Kidney epithelial cell (primary cell): ENCODE measurements at regions not wholly inside any gene's neighbourhood (a gene's known extent, or its start where the extent isn't known, plus 50 kb on each side); places are given as distances from the start of the nearest gene placed in this dataset.

Source experiments
- DNase-seq: peaks from one replicate; pipeline ENCODE4 v3.0.0-alpha.2; 2010; ENCODE audit warnings: low read depth
- H3K27me3 ChIP-seq: 2 replicates; pipeline ENCODE4 v1.6.0; 2011; ENCODE audit warnings: low read length; ENCODE audit not compliant: control insufficient read depth, insufficient read depth
- H3K36me3 ChIP-seq: 2 replicates; pipeline ENCODE4 v1.5.1; 2011; ENCODE audit warnings: low read length; ENCODE audit not compliant: control insufficient read depth, insufficient read depth
- H3K4me3 ChIP-seq: 2 replicates; pipeline ENCODE4 v1.5.1; 2011; ENCODE audit warnings: low read depth, mild to moderate bottlenecking, control low read depth, low read length
- TF ChIP-seq, protein P1 (sequence below): IDR thresholded peaks from 2 replicates; pipeline ENCODE4 v1.5.1; 2011; ENCODE audit warnings: mild to moderate bottlenecking, moderate library complexity, low read length, control low read depth, inconsistent platforms; ENCODE audit not compliant: insufficient read depth, poor library complexity, severe bottlenecking

DNA sequence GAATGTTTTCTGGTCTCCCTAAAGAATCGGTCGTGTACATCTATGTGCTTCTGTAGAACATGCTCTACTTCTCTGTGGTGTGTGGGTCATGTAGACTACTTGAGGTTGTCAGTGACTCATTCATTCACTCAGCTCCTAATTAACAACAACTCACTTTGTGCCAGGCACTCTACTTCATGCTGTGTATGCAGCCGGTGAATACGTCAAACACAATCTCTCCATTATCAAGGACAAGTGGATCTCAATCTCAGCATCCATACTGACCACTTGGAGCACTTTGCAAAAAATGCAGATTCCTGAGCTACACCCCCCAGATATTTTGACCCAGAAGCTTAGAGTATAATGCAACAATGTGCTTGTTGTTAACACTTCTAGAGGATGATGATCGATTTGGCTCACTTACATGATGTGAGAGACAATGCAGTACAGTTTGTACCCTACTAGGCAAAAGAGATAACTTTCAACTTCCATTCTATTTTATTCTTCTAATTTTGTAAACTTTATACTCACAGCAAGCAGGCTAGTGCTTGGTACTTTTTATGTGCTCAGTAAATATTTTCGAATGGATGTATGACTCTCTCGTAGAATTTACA lies 508.6 kb upstream of the ADAMTS5 start:
- no peak for DNase-seq
- TF ChIP-seq, protein P1, sequence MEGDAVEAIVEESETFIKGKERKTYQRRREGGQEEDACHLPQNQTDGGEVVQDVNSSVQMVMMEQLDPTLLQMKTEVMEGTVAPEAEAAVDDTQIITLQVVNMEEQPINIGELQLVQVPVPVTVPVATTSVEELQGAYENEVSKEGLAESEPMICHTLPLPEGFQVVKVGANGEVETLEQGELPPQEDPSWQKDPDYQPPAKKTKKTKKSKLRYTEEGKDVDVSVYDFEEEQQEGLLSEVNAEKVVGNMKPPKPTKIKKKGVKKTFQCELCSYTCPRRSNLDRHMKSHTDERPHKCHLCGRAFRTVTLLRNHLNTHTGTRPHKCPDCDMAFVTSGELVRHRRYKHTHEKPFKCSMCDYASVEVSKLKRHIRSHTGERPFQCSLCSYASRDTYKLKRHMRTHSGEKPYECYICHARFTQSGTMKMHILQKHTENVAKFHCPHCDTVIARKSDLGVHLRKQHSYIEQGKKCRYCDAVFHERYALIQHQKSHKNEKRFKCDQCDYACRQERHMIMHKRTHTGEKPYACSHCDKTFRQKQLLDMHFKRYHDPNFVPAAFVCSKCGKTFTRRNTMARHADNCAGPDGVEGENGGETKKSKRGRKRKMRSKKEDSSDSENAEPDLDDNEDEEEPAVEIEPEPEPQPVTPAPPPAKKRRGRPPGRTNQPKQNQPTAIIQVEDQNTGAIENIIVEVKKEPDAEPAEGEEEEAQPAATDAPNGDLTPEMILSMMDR, result no peak
- Histone ChIP-seq H3K4me3 (no peak overlapping the region), H3K27me3 (no peaks in the 10 kb centered on the region), H3K36me3 (no peaks in the 10 kb centered on the region)

DNA sequence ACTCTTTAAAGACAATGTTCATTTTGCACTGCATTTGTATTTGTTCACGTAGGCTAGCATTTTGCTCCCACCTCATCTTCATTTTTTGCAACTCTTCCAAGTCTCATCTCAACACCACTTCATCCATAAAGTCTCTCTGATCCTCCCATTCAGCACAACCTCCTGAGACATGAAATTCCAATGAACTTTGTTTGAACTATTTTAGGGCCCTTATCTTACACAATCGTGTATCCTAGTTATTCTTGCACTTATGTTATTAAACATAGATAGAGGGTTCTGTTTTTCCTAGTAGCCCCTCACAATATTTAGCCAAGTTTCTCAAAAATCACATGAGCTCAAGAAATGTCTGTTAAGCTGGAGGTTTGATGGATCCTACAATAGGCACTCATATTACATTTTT lies 500.5 kb upstream of the ADAMTS5 start:
- H3K27me3 ChIP-seq, result no peaks in the 10 kb centered on the region
- H3K4me3 ChIP-seq, result no peak overlapping the region
- TF ChIP-seq, protein P1, result no peak
- no peak for DNase-seq
- no peaks in the 10 kb centered on the region for H3K36me3 ChIP-seq

DNA sequence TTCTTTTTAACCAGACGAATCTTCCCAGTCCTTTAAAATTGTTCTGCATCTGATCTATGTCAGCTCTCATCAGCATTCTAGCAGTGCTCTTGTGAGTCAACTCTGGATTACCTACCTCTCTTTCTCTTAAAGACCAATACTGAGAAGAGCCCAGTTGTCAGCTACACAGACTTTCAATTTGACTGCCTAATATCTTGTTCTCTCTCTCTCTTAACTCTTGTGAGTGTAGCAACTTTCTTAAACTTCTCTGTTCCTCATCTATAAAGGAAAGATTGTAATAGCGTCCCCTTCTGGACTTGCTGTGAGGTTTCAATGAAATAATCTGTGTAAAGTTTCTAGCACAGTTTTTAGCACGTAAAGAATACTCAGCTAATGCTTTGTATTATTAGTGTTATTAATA lies 499.3 kb upstream of the ADAMTS5 start:
- no peak for DNase-seq
- H3K36me3 ChIP-seq, result no peaks in the 10 kb centered on the region
- TF ChIP-seq, protein P1, result peak; percentile 7
- no peaks in the 10 kb centered on the region for H3K27me3 ChIP-seq
- H3K4me3 ChIP-seq, result no peak overlapping the region

DNA sequence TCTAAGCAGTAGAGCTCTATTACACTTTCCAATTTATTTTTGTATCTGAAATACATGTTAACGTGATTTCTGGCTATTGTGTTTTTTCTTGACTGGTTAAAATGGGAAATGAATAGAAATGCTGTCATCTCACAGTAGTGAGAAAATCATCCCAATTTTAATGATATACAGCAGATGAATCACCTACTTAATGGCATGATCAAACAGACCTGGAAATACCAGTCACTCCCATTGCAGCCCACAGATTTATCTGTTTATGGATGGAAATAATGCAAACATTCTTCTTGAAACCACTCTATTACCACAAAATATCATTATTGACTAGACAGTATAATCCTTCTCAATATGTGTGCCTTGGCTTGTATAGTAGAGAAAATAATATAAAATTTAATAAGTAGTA lies 497.8 kb upstream of the ADAMTS5 start:
- Histone ChIP-seq H3K36me3 (no peaks in the 10 kb centered on the region), H3K27me3 (no peaks in the 10 kb centered on the region), H3K4me3 (no peak overlapping the region)
- TF ChIP-seq, protein P1, result no peak
- DNase-seq, result peak; percentile 2

DNA sequence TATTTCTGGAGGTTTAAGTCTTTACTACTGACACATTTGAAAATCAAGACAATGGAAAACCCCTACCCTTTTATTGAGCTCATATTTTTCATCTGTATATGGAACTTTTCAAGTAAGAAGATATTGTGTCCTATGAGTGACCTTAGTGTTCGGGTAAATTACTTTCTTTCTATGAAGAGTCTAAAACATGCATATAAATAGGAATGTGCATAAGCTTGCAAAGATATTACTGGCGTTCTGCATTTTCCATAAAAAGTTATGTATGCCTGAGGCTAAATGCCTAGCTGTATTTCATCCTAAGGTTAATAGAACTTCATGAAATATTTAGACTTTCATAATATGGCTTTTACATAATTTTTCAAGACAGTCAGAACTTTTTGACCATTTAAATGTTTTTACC lies 495.8 kb upstream of the ADAMTS5 start:
- Histone ChIP-seq H3K27me3 (no peaks in the 10 kb centered on the region), H3K4me3 (no peak overlapping the region), H3K36me3 (no peaks in the 10 kb centered on the region)
- DNase-seq, result no peak
- TF ChIP-seq, protein P1, result no peak

DNA sequence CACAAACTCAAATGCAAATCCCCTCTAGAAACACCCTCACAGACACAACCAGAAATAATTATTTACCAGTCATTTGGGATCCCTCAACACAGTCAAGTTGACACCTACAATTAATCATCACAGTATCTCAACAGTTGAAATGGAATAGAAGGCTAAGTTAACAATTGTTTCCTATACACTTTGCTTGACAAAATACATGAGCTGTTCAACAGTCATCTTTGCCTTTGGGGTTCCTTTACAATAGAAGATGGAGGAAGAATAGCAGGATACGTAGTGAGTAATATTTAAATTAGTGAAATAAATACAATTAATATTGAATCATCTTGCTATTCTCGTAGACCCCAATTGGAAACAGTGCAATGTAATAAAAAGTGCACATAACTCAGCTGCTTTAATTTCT lies 487.3 kb upstream of the ADAMTS5 start:
- no peaks in the 10 kb centered on the region for H3K27me3 ChIP-seq
- no peak overlapping the region for H3K4me3 ChIP-seq
- no peak for DNase-seq
- no peaks in the 10 kb centered on the region for H3K36me3 ChIP-seq
- TF ChIP-seq, protein P1, result no peak
